ENCODE measurements at regions not wholly inside any gene's neighbourhood (a gene's known extent, or its start where the extent isn't known, plus 50 kb on each side); places are given as distances from the start of the nearest gene placed in this dataset.

DNA sequence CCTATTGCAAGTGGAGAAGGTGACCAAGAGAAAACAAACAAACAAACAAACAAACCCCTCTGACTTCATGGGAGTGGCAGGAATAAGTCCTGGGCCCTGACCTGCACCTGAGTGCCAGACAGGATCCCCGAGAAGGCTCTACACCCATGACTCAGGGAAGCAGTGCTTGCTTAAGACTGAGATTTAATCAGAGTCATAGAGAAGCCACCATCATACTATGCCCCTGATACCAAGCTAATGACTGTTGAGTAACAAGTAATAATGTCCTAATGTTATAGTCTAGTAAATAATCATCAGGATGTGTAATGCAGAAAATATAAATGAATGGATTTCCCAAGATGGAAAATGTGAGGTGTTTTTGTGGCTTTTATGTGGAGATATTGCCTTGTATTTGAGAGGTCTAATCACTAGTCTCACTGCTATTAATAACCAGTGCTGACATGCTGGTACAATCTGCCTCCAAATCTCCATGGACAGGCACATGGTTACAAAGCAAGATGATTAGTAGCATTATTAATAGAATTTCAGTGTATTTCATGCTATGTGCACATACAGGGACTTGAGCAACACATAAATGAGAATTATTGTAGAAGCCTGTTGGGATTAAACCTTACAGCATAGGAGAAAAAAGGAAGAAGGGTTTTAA lies 1290.9 kb downstream of the MRPL39 start:
- Histone ChIP-seq H3K27me3 (ENCODE audit: insufficient read depth, low read length, poor library complexity, severe bottlenecking) (no peaks in the 10 kb centered on the region), H3K79me2 (ENCODE audit: insufficient read depth, low read length) (no peaks in the 10 kb centered on the region), H3K9ac (ENCODE audit: low read depth, low read length, poor library complexity, severe bottlenecking) (no peak overlapping the region), H3F3A (ENCODE audit: low read depth) (no peaks in the 10 kb centered on the region), H3K36me3 (ENCODE audit: insufficient read depth, low read length) (no peaks in the 10 kb centered on the region), H2AFZ (ENCODE audit: low read length) (no peak overlapping the region), H4K20me1 (ENCODE audit: insufficient read depth, low read length, poor library complexity, severe bottlenecking) (no peaks in the 10 kb centered on the region), H3K9me3 (ENCODE audit: insufficient read depth, low read depth, low read length) (no peaks in the 10 kb centered on the region), H3K4me1 (ENCODE audit: insufficient read depth, low read length, poor library complexity, severe bottlenecking) (no peaks in the 10 kb centered on the region), H3K4me3 (ENCODE audit: low read length, poor library complexity, severe bottlenecking) (no peak overlapping the region), H3K4me2 (ENCODE audit: low read depth, low read length, poor library complexity, severe bottlenecking) (no peak overlapping the region), H3K9me2 (replicated peaks; ENCODE audit: low read depth, low read length) (no peaks in the 10 kb centered on the region)
- TF ChIP-seq EZH2phosphoT487 (IDR thresholded peaks at IDR 0.05; ENCODE audit: borderline replicate concordance), result no peak
- TF ChIP-seq CTCF (conservative IDR thresholded peaks at IDR 0.05; ENCODE audit: low read length), result no peak

GRCh38 chr21:24310788-24311187 lies 1296.5 kb downstream of the MRPL39 start:
- H3K9me3 ChIP-seq (ENCODE audit: insufficient read depth, low read depth, low read length), result no peaks in the 10 kb centered on the region
- no peak for TF ChIP-seq EZH2phosphoT487 (IDR thresholded peaks at IDR 0.05; ENCODE audit: borderline replicate concordance)
- TF ChIP-seq CTCF (conservative IDR thresholded peaks at IDR 0.05; ENCODE audit: low read length), result no peak
- H3K4me2 ChIP-seq (ENCODE audit: low read depth, low read length, poor library complexity, severe bottlenecking), result no peak overlapping the region
- H3K9me2 ChIP-seq (replicated peaks; ENCODE audit: low read depth, low read length), result no peaks in the 10 kb centered on the region
- H3K4me1 ChIP-seq (ENCODE audit: insufficient read depth, low read length, poor library complexity, severe bottlenecking), result no peaks in the 10 kb centered on the region
- H3K36me3 ChIP-seq (ENCODE audit: insufficient read depth, low read length), result no peaks in the 10 kb centered on the region
- H3F3A ChIP-seq (ENCODE audit: low read depth), result no peaks in the 10 kb centered on the region
- no peak overlapping the region for H3K9ac ChIP-seq (ENCODE audit: low read depth, low read length, poor library complexity, severe bottlenecking)
- no peaks in the 10 kb centered on the region for H3K79me2 ChIP-seq (ENCODE audit: insufficient read depth, low read length)
- H3K27me3 ChIP-seq (ENCODE audit: insufficient read depth, low read length, poor library complexity, severe bottlenecking), result no peaks in the 10 kb centered on the region
- H4K20me1 ChIP-seq (ENCODE audit: insufficient read depth, low read length, poor library complexity, severe bottlenecking), result no peaks in the 10 kb centered on the region
- no peak overlapping the region for H3K4me3 ChIP-seq (ENCODE audit: low read length, poor library complexity, severe bottlenecking)
- no peak overlapping the region for H2AFZ ChIP-seq (ENCODE audit: low read length)

DNA sequence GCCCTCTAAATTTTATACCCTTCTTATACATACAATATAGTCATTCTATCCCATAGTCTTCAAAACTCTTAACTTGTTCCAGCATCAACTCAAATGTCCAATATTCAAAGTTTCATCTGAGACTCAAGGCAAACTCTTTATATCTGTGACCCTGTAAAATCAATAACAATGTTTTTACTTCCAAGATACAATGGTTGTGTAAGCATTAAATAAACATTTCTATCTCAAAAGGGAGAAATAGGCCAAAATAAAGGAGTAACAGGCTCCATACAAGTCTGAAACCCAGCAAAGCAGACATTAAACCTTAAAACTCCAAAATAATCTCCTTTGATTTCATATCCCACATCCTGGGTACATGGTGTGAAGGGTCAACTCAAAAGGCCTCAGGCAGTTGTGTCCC lies 1299.1 kb downstream of the MRPL39 start:
- Histone ChIP-seq H3K4me2 (ENCODE audit: low read depth, low read length, poor library complexity, severe bottlenecking) (no peak overlapping the region), H3K4me3 (ENCODE audit: low read length, poor library complexity, severe bottlenecking) (no peak overlapping the region), H3K27me3 (ENCODE audit: insufficient read depth, low read length, poor library complexity, severe bottlenecking) (no peaks in the 10 kb centered on the region), H3K79me2 (ENCODE audit: insufficient read depth, low read length) (no peaks in the 10 kb centered on the region), H3K9me3 (ENCODE audit: insufficient read depth, low read depth, low read length) (no peaks in the 10 kb centered on the region), H4K20me1 (ENCODE audit: insufficient read depth, low read length, poor library complexity, severe bottlenecking) (no peaks in the 10 kb centered on the region), H3K36me3 (ENCODE audit: insufficient read depth, low read length) (no peaks in the 10 kb centered on the region), H2AFZ (ENCODE audit: low read length) (no peak overlapping the region), H3K9me2 (replicated peaks; ENCODE audit: low read depth, low read length) (no peaks in the 10 kb centered on the region), H3K4me1 (ENCODE audit: insufficient read depth, low read length, poor library complexity, severe bottlenecking) (no peaks in the 10 kb centered on the region), H3K9ac (ENCODE audit: low read depth, low read length, poor library complexity, severe bottlenecking) (no peak overlapping the region), H3F3A (ENCODE audit: low read depth) (no peaks in the 10 kb centered on the region)
- TF ChIP-seq EZH2phosphoT487 (IDR thresholded peaks at IDR 0.05; ENCODE audit: borderline replicate concordance) (no peak), CTCF (conservative IDR thresholded peaks at IDR 0.05; ENCODE audit: low read length) (no peak)

Data from Loucy (cell line).